ENCODE measurements at regions not wholly inside any gene's neighbourhood (a gene's known extent, or its start where the extent isn't known, plus 50 kb on each side); places are given as distances from the start of the nearest gene placed in this dataset.

GRCh38 chr1:50257940-50258685 lies 149.4 kb downstream of the ELAVL4 start:
- H3K4me1 ChIP-seq = no peaks in the 10 kb centered on the region
- no peak overlapping the region for H3K4me2 ChIP-seq
- H3K9me3 ChIP-seq = no peaks in the 10 kb centered on the region
- no peak overlapping the region for H3K27ac ChIP-seq
- no peak overlapping the region for H3K4me3 ChIP-seq
- TF ChIP-seq Cebpa-rat (IDR thresholded peaks at IDR 0.05) = no peak
- no peaks in the 10 kb centered on the region for H3K27me3 ChIP-seq
- no peaks in the 10 kb centered on the region for H3K36me3 ChIP-seq
- H4K20me1 ChIP-seq = no peaks in the 10 kb centered on the region
- H3K9ac ChIP-seq = no peak overlapping the region

DNA sequence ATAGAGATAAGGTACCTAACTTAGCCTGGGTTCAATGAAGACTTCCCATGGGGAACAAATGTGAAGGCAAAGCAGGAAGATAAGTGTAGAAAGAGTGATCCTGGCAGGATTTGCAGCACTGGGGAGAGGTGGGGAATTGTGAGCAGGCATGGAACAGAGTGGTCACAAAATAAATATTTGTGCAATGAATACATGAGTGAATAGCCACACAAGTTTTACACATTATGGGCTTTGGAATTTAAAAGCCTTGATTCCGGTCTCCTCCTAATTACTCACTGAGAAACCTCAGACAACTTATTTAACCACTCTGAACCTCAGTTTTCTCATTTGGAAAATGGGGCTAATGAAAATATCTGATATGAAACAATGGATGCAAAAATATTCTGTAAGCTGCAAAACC lies 148.3 kb downstream of the ELAVL4 start:
- Histone ChIP-seq H4K20me1 (no peaks in the 10 kb centered on the region), H3K9me3 (no peaks in the 10 kb centered on the region)
- no peak for TF ChIP-seq Cebpa-rat (IDR thresholded peaks at IDR 0.05)

More for the DNA sequence above, 148.3 kb downstream of the ELAVL4 start:
- no peak overlapping the region for H3K9ac ChIP-seq
- no peaks in the 10 kb centered on the region for H3K27me3 ChIP-seq
- peaks cover 7% of the 10 kb centered on the region for H3K4me1 ChIP-seq
- H3K27ac ChIP-seq = no peak overlapping the region
- no peak overlapping the region for H3K4me3 ChIP-seq
- no peaks in the 10 kb centered on the region for H3K36me3 ChIP-seq
- no peak overlapping the region for H3K4me2 ChIP-seq

Measured in BLaER1 (cell line).